ENCODE measurements at regions not wholly inside any gene's neighbourhood (a gene's known extent, or its start where the extent isn't known, plus 50 kb on each side); places are given as distances from the start of the nearest gene placed in this dataset.

- no peak for TF ChIP-seq CTCF (IDR thresholded peaks at IDR 0.05)
- no peak for TF ChIP-seq EP300 (IDR thresholded peaks at IDR 0.05)
Observed at GRCh38 chr10:7478727-7479457, 68.1 kb upstream of the SFMBT2 start.
